IPS-20b (cell line): ENCODE measurements at regions not wholly inside any gene's neighbourhood (a gene's known extent, or its start where the extent isn't known, plus 50 kb on each side); places are given as distances from the start of the nearest gene placed in this dataset.

Source experiments
- H3K27ac ChIP-seq: one replicate; pipeline ENCODE4 v1.5.1; 2013; ENCODE audit warnings: low read length
- H3K27me3 ChIP-seq: 2 replicates; pipeline ENCODE4 v1.6.1; 2013; ENCODE audit warnings: mild to moderate bottlenecking, low read length, inconsistent platforms; ENCODE audit not compliant: insufficient read depth
- H3K36me3 ChIP-seq: 2 replicates; pipeline ENCODE4 v1.6.1; 2013; ENCODE audit warnings: low read depth, mild to moderate bottlenecking, inconsistent platforms, low read length, moderate library complexity; ENCODE audit not compliant: insufficient read depth
- H3K4me1 ChIP-seq: 2 replicates; pipeline ENCODE4 v1.6.1; 2013; ENCODE audit warnings: mild to moderate bottlenecking, control low read depth, inconsistent platforms, low read length, moderate library complexity; ENCODE audit not compliant: insufficient read depth
- H3K4me3 ChIP-seq: 2 replicates; pipeline ENCODE4 v1.5.1; 2013; ENCODE audit warnings: mild to moderate bottlenecking, low read length, inconsistent platforms
- H3K9ac ChIP-seq: 2 replicates; pipeline ENCODE4 v1.6.1; 2013; ENCODE audit warnings: low read depth, mild to moderate bottlenecking, inconsistent platforms, low read length, moderate library complexity
- H3K9me3 ChIP-seq: 2 replicates; pipeline ENCODE4 v1.6.1; 2013; ENCODE audit warnings: mild to moderate bottlenecking, low read depth, low read length, inconsistent platforms; ENCODE audit not compliant: insufficient read depth

DNA sequence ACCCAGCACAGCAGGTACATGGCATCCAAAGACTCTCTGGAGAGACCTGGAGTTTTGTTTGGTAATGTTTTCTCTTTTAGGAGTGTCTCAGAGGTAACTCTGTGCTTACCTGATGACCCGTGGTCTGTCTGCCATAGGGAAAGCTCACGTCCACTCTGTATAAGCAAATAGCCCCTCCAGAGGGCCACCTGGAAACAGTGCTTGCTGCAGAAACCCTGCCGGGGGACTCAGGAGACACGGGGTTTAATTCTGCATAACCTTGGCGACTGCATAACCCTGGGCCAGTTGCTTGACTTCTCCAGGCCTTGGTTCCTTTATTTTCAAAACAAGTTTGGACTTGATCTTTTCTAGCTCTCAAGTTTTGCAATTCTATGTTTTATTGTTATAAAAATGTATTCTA, 187.2 kb upstream of the SOX1 start:
- no peak overlapping the region for H3K27ac ChIP-seq
- no peak overlapping the region for H3K9ac ChIP-seq
- no peaks in the 10 kb centered on the region for H3K36me3 ChIP-seq
- H3K27me3 ChIP-seq, result no peaks in the 10 kb centered on the region; the same call in 1 of the 2 replicates
- no peaks in the 10 kb centered on the region for H3K4me1 ChIP-seq
- H3K9me3 ChIP-seq, result no peaks in the 10 kb centered on the region
- H3K4me3 ChIP-seq, result no peak overlapping the region

DNA sequence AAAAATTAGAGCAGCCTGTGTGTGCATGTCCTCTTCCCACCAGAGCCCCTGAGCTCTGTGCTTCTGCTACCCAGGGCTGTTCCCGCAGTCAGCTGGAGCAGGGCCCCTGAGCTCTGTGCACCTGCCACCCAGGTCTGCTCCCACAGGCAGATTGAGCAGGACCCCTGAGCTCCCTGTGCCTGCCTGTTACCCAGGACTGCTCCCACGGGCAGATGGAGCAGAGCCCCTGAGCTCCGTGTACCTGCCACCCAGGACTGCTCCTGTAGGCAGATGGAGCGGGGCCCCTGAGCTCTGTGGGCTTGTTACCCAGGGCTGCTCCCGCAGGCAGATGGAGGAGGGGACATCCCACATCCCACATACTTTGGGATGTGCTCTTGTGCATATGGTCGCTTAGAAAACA, 186.8 kb upstream of the SOX1 start:
- no peaks in the 10 kb centered on the region; the same call in 1 of the 2 replicates for H3K27me3 ChIP-seq
- H3K9me3 ChIP-seq, result no peaks in the 10 kb centered on the region
- H3K4me3 ChIP-seq, result no peak overlapping the region

DNA sequence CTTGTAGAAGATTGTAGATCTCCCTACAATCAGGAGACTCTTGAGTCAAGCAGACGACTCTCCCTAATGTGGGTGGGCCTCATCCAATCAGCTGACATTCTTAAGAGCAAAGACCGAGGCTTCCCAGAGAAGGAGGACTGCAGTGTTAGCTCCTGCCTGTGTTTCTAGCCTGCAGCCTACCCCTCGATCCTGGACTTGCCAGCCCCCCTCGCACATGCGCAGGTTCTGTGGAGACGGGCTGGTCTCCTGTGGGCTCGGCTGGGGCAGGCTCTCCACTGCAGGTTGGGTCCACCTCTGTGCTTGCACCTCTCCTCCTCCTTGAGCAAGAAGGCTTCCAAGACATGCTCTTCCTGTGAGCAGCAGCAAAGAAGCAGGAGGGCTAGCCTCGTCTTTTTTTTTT, 185.2 kb upstream of the SOX1 start:
- no peak overlapping the region for H3K27ac ChIP-seq
- H3K9ac ChIP-seq, result no peak overlapping the region
- no peak overlapping the region for H3K4me3 ChIP-seq
- H3K4me1 ChIP-seq, result no peaks in the 10 kb centered on the region
- H3K27me3 ChIP-seq, result no peaks in the 10 kb centered on the region; the same call in 1 of the 2 replicates
- no peaks in the 10 kb centered on the region for H3K9me3 ChIP-seq
- H3K36me3 ChIP-seq, result no peaks in the 10 kb centered on the region

More for the DNA sequence above, 186.8 kb upstream of the SOX1 start:
- H3K36me3 ChIP-seq, result no peaks in the 10 kb centered on the region
- H3K27ac ChIP-seq, result no peak overlapping the region
- H3K4me1 ChIP-seq, result no peaks in the 10 kb centered on the region
- no peak overlapping the region for H3K9ac ChIP-seq

GRCh38 chr13:111882351-111882750, 184.6 kb upstream of the SOX1 start:
- Histone ChIP-seq H3K27ac (no peak overlapping the region), H3K9ac (no peak overlapping the region), H3K9me3 (no peaks in the 10 kb centered on the region), H3K36me3 (no peaks in the 10 kb centered on the region), H3K27me3 (no peaks in the 10 kb centered on the region; the same call in 1 of the 2 replicates), H3K4me1 (no peaks in the 10 kb centered on the region), H3K4me3 (no peak overlapping the region)

GRCh38 chr13:111883571-111884343, 183.2 kb upstream of the SOX1 start:
- Histone ChIP-seq H3K27me3 (no peaks in the 10 kb centered on the region), H3K36me3 (no peaks in the 10 kb centered on the region), H3K4me1 (no peaks in the 10 kb centered on the region), H3K9ac (no peak overlapping the region), H3K9me3 (no peaks in the 10 kb centered on the region), H3K27ac (no peak overlapping the region), H3K4me3 (no peak overlapping the region)

DNA sequence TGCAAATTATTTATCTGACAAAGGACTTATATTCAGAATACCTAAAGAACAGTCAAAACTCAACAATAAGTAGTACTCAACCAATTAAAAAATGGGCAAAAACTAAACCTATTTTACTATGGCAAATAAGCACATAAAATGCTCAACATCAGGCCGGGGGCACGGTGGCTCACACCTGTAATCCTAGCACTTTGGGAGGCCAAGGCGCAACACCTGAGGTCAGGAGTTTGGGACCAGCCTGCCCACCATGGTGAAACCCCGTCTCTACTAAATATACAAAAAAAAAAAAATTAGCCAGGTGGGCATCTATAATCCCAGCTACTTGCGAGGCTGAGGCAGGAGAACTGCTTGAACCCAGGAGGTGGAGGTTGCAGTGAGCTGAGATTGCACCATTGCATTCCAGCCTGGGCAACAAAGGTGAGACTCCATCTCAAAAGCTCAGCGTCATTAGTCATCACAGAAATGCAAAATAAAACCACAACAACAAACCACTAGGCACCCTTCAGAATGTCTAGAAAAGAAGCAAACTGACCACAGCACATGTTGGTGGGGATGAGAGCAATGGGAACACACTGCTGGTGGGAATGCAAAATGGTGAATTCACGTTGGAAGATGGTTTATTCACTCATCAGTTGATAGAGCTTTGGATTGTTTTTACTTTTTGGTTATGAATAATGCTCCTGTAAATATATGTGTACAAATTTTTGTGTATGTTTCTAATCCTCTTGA, 180.6 kb upstream of the SOX1 start:
- Histone ChIP-seq H3K4me3 (no peak overlapping the region), H3K9ac (no peak overlapping the region), H3K27me3 (peaks cover 10% of the 10 kb centered on the region), H3K36me3 (no peaks in the 10 kb centered on the region), H3K9me3 (no peaks in the 10 kb centered on the region), H3K27ac (no peak overlapping the region), H3K4me1 (no peaks in the 10 kb centered on the region)

DNA sequence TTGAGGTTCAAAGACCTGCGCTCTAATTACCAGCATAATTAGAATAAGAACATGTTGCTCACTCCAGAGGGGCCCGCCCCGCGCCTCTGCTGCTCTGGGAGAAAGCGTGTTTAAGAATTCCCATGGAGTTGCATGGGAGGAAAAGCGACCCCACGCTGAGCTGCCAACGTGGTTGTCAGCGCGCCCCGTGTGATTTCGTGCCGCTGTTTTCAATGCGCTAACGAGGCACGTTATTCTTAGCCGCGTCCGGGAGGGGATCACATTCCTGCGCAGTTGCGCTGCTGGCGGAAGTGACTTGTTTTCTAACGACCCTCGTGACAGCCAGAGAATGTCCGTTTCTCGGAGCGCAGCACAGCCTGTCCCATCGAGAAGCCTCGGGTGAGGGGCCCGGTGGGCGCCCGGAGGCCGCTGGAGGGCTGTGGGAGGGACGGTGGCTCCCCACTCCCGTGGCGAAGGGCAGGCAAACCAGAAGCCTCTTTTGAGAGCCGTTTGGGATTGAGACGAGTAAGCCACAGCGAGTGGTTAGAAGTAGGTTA, 173.8 kb upstream of the SOX1 start:
- Histone ChIP-seq H3K4me3 (peak overlapping the region; percentile 73), H3K9ac (peak overlapping the region; percentile 55; the same call in 1 of the 2 replicates)

DNA sequence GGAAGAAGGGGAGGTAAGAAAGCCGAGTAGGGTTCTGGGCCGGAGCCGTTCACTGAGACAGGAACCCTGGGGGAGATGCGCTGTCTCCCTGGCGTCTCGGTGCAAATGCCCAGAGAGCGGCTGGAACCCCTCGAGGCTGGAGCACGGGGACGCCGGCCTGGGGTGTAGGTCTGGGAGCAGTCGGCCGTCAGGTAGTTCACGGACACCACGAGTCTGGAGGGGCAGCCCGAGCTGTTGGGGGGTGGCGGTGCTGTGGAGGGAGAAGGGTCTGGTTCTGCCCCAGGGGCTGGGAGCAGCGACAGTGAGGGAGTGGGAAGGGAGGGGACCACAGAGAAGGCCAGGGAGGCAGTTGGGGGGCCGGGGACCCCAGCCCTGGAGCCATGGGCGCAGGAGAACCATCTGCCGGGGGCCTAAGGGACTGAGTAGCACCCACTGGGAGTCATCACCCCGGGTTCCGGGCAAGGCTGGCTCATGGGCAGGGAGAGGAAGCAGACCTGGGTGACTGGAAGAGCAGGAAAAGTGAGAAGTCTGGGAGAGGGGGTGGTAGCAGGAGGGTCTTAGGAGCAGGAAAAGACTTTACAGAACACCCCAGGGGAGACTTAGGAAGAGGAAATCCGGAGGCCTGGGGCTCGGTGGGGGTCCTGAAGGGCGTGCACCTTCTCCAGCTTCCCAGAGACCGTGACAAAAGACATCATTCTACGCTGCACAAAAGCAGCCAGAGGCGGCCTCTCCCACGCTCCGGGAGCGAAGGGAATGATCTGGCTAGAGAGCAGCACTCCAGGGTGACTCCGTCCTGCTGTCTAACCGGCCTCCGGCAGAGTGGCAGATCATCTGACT, 173.1 kb upstream of the SOX1 start:
- Histone ChIP-seq H3K9ac (peak overlapping the region; percentile 55; the same call in 1 of the 2 replicates), H3K27me3 (peaks cover 57% of the 10 kb centered on the region), H3K27ac (no peak overlapping the region), H3K36me3 (no peaks in the 10 kb centered on the region), H3K4me1 (peaks cover 11% of the 10 kb centered on the region; the same call in 1 of the 2 replicates), H3K9me3 (no peaks in the 10 kb centered on the region), H3K4me3 (peak overlapping the region; percentile 73)

More for the DNA sequence above, 173.8 kb upstream of the SOX1 start:
- Histone ChIP-seq H3K4me1 (peaks cover 11% of the 10 kb centered on the region; the same call in 1 of the 2 replicates), H3K27ac (no peak overlapping the region), H3K9me3 (no peaks in the 10 kb centered on the region), H3K27me3 (peaks cover 57% of the 10 kb centered on the region), H3K36me3 (no peaks in the 10 kb centered on the region)

GRCh38 chr13:111895896-111896821, 170.8 kb upstream of the SOX1 start:
- Histone ChIP-seq H3K9ac (no peak overlapping the region), H3K9me3 (no peaks in the 10 kb centered on the region), H3K27me3 (peaks cover 49% of the 10 kb centered on the region), H3K4me3 (no peak overlapping the region), H3K4me1 (peaks cover 11% of the 10 kb centered on the region; the same call in 1 of the 2 replicates), H3K36me3 (no peaks in the 10 kb centered on the region), H3K27ac (no peak overlapping the region)

DNA sequence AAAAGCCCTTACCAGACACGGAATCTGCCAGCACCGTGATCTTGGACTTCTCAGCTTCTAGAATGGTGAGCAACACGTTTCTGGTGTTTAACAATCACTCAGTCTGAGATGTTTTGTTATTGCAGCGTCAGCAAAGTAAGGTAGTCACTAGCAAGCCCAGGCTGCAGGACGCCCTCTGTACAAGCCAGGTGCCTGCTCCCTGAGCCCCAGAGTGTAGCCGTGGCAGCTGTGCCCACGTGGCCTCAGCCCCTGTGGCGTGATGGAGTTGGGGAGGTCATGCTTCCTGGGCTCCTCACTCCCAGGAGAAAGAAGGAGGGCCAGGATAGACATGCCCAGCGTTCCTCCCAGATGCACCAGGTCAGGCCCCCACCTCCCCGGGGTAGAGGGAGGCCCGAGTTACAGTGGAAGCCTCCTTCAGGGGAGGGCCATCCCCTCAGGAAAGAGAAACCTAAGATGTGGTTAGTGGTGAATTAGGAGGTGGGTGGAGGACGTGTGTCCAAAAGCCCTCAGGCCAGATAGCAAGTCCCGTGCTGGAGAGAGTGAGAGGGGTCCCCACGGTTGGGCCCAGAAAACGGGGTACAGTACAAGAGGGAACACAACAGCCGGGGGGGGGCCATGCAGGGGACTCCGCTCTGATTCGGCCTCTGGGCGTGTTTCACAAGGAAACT, 169.6 kb upstream of the SOX1 start:
- H3K27me3 ChIP-seq, result peaks cover 38% of the 10 kb centered on the region
- H3K9ac ChIP-seq, result no peak overlapping the region
- no peaks in the 10 kb centered on the region for H3K36me3 ChIP-seq
- H3K27ac ChIP-seq, result no peak overlapping the region
- H3K4me1 ChIP-seq, result peaks cover 9% of the 10 kb centered on the region; the same call in 1 of the 2 replicates
- H3K9me3 ChIP-seq, result no peaks in the 10 kb centered on the region
- no peak overlapping the region for H3K4me3 ChIP-seq
